ENCODE measurements at regions not wholly inside any gene's neighbourhood (a gene's known extent, or its start where the extent isn't known, plus 50 kb on each side); places are given as distances from the start of the nearest gene placed in this dataset.

DNA sequence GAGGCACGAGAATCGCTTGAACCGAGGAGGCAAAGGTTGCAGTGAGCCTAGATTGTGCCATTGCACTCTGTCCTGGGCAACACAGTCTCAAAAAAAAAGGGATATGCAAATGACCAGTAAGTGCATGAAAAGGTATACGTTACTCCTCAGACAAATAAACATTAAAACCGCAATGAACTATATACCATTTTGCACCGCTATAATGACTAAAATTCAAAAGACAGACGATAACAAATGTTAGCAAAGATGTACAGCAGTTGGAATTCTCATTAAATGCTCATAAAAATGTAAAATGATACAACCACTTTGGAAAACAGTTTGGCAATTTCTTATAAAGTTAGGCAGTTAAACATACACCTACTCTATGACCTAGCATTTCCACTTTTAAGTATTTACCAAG lies 67.4 kb upstream of the MSH6 start:
- TF ChIP-seq EZH2phosphoT487 (IDR thresholded peaks at IDR 0.05; ENCODE audit: borderline replicate concordance): no peak
- no peak for TF ChIP-seq CTCF (conservative IDR thresholded peaks at IDR 0.05; ENCODE audit: low read length)

Data from Loucy (cell line).